Suprapubic skin (tissue), 4 donors: ENCODE measurements at regions not wholly inside any gene's neighbourhood (a gene's known extent, or its start where the extent isn't known, plus 50 kb on each side); places are given as distances from the start of the nearest gene placed in this dataset.

Source experiments
- CTCF ChIP-seq, 2 donors: fragments of 200-600 bp in 1 of 2; fragments of 450-650 bp in 1 of 2; sonication (generic) in 1 of 2; IDR thresholded peaks; one replicate each; pipeline ENCODE4 v1.5.1; 2016 to 2019; ENCODE audit warnings: antibody characterized with exemption in 2 of 2, mild to moderate bottlenecking in 1 of 2, moderate library complexity in 1 of 2
- EP300 ChIP-seq: sonication (generic); formaldehyde crosslinking; IDR thresholded peaks from one replicate; pipeline ENCODE4 v1.6.1; 2017; ENCODE audit warnings: antibody characterized with exemption
- POLR2A ChIP-seq, 2 donors: fragments of 450-650 bp; IDR thresholded peaks; one replicate each; pipeline ENCODE4 v1.6.1; 2017; ENCODE audit warnings: antibody characterized with exemption in 2 of 2, mild to moderate bottlenecking in 2 of 2, moderate library complexity in 2 of 2
- POLR2AphosphoS5 ChIP-seq, 3 donors: sonication (generic); formaldehyde crosslinking; IDR thresholded peaks; one replicate each; pipeline ENCODE4 v1.6.1; 2017; ENCODE audit warnings: antibody characterized with exemption in 3 of 3

GRCh38 chr3:137464341-137464740 lies 299.8 kb upstream of the SOX14 start:
- TF ChIP-seq CTCF (IDR thresholded peaks at IDR 0.05) (no peak), POLR2A (IDR thresholded peaks at IDR 0.05) (no peak), EP300 (no peak), POLR2AphosphoS5 (IDR thresholded peaks at IDR 0.05) (no peak)
